ENCODE measurements at regions not wholly inside any gene's neighbourhood (a gene's known extent, or its start where the extent isn't known, plus 50 kb on each side); places are given as distances from the start of the nearest gene placed in this dataset.
"Not testable (repeated sequence)": the region's sequence is repeated elsewhere in the genome, so short reads cannot be mapped to it uniquely, and the experiment has no call there.

DNA sequence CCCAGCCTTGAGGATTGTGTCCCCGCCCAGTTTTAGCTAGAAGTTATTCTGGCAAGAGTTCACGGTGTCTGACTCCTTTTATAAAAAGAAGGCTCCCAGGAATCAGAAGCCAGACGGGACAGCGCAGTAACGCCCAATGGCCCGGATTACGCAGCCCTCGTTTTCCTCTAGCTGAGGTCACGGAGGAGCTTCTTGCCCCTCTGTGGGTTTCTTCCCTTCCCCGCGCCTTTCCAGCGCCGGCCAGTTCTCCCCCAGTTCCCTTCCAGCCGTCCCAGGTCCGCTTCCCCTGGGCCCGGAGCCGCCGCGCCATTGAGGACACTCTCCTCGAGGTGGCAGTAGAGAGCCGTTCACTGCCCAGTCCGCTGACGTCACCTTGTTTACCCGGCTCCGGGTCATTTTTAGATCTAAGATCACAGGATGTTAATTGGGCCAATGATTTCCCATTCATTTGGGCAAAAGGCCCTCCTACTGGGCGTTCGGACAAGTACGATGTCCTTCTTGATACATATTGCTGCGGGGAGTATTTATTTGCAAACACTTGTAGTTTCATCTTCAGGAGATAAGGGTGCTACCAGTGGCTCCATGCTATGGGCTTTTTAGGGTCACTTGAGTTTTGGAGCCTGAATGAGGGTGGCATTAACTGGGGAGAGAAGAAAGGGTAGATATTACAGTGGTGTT is 81.5 kb upstream of the PPM1B start:
- DNase-seq (ENCODE audit: low spot score in 2 of 2): peak; percentile 75 to 81
- Histone ChIP-seq H3K4me3 (peak overlapping the region; percentile 27 to 60 (median 39)), H3K9me3 (no peaks in the 10 kb centered on the region), H3K27ac (peak overlapping the region; percentile 73), H3K27me3 (no peaks in the 10 kb centered on the region), H3K4me1 (no peaks in the 10 kb centered on the region), H3K36me3 (no peaks in the 10 kb centered on the region)
- TF ChIP-seq POLR2AphosphoS5 (IDR thresholded peaks at IDR 0.05) (peak in 2 of 3 donors; percentile 38 to 41), POLR2A (IDR thresholded peaks at IDR 0.05) (no peak)
- TF ChIP-seq, protein P1, sequence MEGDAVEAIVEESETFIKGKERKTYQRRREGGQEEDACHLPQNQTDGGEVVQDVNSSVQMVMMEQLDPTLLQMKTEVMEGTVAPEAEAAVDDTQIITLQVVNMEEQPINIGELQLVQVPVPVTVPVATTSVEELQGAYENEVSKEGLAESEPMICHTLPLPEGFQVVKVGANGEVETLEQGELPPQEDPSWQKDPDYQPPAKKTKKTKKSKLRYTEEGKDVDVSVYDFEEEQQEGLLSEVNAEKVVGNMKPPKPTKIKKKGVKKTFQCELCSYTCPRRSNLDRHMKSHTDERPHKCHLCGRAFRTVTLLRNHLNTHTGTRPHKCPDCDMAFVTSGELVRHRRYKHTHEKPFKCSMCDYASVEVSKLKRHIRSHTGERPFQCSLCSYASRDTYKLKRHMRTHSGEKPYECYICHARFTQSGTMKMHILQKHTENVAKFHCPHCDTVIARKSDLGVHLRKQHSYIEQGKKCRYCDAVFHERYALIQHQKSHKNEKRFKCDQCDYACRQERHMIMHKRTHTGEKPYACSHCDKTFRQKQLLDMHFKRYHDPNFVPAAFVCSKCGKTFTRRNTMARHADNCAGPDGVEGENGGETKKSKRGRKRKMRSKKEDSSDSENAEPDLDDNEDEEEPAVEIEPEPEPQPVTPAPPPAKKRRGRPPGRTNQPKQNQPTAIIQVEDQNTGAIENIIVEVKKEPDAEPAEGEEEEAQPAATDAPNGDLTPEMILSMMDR (IDR thresholded peaks at IDR 0.05): peak; percentile 75 to 92 (median 84)
- intact Hi-C loops (cut with DNase I; ENCODE audit: low total_unique reads): no loop called here

DNA sequence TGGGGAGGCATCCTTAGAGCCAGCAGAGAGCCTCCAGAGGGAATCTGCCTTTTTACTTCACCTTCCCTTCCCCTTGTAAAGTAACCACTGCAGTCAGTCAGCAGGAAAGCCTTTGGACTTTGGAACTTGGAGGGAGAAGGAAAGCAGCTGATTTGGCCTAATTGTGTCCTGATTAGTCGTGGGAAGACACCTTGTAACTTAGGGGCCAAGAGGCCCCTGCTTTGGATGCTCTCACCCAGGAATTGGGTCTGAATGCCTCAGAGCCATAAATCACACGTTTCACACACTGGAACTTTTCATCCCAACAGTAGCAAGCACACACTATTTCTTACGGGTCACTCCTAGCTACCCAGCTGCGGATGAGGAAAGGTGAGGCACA is 81.0 kb upstream of the PPM1B start:
- H3K9me3 ChIP-seq: no peaks in the 10 kb centered on the region
- DNase-seq (ENCODE audit: low spot score in 2 of 2): no peak
- no peaks in the 10 kb centered on the region for H3K36me3 ChIP-seq
- H3K4me3 ChIP-seq: peak overlapping the region; percentile 27 to 60 (median 39)
- TF ChIP-seq POLR2AphosphoS5 (IDR thresholded peaks at IDR 0.05) (no peak), POLR2A (IDR thresholded peaks at IDR 0.05) (no peak)
- TF ChIP-seq, protein P1 (IDR thresholded peaks at IDR 0.05): no peak
- intact Hi-C loops (cut with DNase I; ENCODE audit: low total_unique reads): no loop called here
- no peaks in the 10 kb centered on the region for H3K27me3 ChIP-seq
- H3K4me1 ChIP-seq: no peaks in the 10 kb centered on the region
- peak overlapping the region; percentile 73 for H3K27ac ChIP-seq

DNA sequence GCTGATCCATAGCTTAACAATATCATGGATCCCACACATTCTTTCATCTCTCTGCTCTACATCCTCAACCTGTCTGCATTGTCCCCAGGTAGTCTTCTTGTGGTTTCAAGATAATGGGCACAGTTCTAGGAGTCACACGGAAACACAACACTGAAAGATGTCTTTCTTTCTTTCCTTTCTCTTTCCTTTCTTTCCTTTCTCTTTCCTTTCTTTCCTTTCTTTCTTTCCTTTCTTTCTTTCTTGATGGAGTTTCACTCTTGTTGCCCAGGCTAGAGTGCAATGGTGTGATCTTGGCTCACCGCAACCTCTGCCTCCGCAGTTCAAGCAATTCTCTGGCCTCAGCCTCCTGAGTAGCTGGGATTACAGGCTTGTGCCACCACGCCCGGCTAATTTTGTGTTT is 76.2 kb upstream of the PPM1B start:
- intact Hi-C loops (cut with DNase I; ENCODE audit: low total_unique reads); H3K27me3 ChIP-seq; H3K4me1 ChIP-seq; H3K27ac ChIP-seq; H3K9me3 ChIP-seq; H3K36me3 ChIP-seq; DNase-seq (ENCODE audit: low spot score in 2 of 2); H3K4me3 ChIP-seq: not testable (repeated sequence)

DNA sequence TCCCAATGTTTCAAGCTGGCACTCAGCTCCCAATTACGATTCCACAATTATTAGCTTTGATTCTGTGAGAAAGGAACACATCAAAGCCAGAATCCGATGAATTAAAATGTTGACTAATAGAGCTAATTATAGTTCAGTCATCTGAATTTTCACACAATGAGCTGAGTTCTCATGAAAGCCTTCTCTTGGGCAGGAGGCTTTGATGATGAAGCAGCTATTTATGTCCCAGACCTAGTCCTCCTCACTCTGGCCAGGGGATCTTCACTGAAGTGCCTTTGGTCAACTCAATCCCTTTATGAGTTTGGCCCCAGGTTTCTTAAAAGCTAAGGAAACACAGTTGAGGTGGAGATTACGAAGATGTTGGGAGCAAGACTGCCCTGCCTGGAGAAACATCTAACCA is 74.7 kb upstream of the PPM1B start:
- Histone ChIP-seq H3K4me1 (no peaks in the 10 kb centered on the region), H3K4me3 (no peak overlapping the region), H3K27ac (no peak overlapping the region), H3K9me3 (no peaks in the 10 kb centered on the region), H3K27me3 (no peaks in the 10 kb centered on the region), H3K36me3 (no peaks in the 10 kb centered on the region)
- TF ChIP-seq, protein P1 (IDR thresholded peaks at IDR 0.05): no peak
- TF ChIP-seq POLR2A (IDR thresholded peaks at IDR 0.05) (no peak), POLR2AphosphoS5 (IDR thresholded peaks at IDR 0.05) (no peak)
- DNase-seq (ENCODE audit: low spot score in 2 of 2): no peak
- intact Hi-C loops (cut with DNase I; ENCODE audit: low total_unique reads): no loop called here

DNA sequence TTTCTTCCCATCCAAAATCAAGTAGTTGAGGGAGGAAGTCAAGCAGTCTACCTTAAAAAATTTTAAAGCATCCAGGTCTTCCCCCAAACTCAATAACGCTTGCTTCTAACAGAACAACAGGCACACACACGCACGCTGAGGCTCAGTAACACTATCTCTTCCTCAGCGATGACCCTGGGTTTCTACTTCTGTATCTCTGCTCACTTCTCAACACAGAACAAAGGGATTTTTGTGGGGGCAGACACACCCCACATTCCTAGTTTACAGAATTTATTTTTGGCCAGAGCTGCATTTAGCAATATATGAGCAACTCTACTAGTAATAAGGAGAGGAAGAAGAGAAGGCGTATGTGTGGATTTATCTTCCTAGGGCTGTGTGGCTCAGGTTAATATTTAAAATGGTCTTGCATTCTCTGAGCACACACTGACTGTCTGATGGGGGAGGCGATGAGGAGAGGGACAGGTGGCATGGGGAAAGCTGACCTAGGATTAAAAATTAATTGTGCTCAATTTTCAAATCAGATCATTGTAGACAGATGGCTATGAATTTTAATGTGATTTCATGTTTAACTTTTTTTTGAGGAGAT is 71.3 kb upstream of the PPM1B start:
- no peaks in the 10 kb centered on the region for H3K36me3 ChIP-seq
- TF ChIP-seq, protein P1 (IDR thresholded peaks at IDR 0.05): no peak
- TF ChIP-seq POLR2AphosphoS5 (IDR thresholded peaks at IDR 0.05) (no peak), POLR2A (IDR thresholded peaks at IDR 0.05) (no peak)
- no peak overlapping the region for H3K27ac ChIP-seq
- intact Hi-C loops (cut with DNase I; ENCODE audit: low total_unique reads): no loop called here
- H3K9me3 ChIP-seq: no peaks in the 10 kb centered on the region
- no peak for DNase-seq (ENCODE audit: low spot score in 2 of 2)
- H3K4me1 ChIP-seq: no peaks in the 10 kb centered on the region
- no peaks in the 10 kb centered on the region for H3K27me3 ChIP-seq
- no peak overlapping the region for H3K4me3 ChIP-seq
